Fibroblast of skin of left quadriceps (primary cell): ENCODE measurements at regions not wholly inside any gene's neighbourhood (a gene's known extent, or its start where the extent isn't known, plus 50 kb on each side); places are given as distances from the start of the nearest gene placed in this dataset.

Experiments used
- DNase-seq, 2 experiments: peaks; one replicate each; pipeline ENCODE4 v3.0.0-alpha.2; 2013; ENCODE audit warnings: low read depth in 2 of 2

DNA sequence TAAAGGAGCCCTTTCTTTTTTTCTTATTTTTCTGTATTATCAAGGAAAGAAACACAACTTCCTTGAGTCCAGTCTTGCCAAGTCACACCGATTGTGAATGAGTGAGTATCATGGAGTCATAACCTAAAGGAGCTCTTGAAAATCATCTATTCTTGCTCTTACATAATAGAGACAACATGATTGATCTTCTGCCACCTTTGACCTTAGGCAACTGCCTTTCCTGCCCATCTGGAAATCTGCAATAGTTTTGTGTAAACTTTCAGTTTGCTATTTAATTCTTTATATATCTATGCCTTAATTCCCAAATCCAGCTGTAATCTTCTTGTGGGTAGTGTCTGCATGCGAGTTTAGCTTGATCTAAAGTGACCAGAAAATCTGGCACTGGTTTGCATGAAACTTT lies 149.9 kb upstream of the FST start:
- no peak for DNase-seq

- DNase-seq = peak; percentile 51 to 54
Measured at GRCh38 chr5:53331463-53331862, 149.0 kb upstream of the FST start.

GRCh38 chr5:53333160-53333559 lies 147.3 kb upstream of the FST start:
- peak; percentile 45 to 52 for DNase-seq

DNA sequence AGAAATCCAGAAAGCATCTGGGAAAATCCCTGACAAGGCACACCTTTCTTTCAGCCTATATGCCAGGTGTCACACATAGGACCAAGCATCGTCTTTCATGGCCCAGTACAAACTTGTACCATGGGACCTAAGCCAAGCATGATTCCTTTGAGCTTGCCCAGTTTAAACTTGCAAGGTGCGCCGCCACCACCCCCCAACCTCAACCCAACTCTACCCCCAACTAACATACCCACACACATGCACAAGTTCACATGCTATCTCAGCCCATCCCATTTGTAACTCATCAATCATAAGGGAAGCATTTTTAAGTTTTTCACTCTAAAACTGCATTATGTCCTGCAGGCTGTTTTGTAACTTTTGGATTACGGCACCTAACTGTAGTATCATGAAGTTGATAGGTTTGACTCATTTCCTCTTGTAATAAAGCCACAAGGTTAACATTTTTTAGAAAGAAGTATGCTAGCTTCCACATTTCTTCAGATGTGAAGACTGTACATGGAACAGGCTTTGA lies 145.9 kb upstream of the FST start:
- peak; percentile 65 to 66 for DNase-seq

- DNase-seq = no peak
Measured at GRCh38 chr5:53335115-53335514, 145.3 kb upstream of the FST start.

DNA sequence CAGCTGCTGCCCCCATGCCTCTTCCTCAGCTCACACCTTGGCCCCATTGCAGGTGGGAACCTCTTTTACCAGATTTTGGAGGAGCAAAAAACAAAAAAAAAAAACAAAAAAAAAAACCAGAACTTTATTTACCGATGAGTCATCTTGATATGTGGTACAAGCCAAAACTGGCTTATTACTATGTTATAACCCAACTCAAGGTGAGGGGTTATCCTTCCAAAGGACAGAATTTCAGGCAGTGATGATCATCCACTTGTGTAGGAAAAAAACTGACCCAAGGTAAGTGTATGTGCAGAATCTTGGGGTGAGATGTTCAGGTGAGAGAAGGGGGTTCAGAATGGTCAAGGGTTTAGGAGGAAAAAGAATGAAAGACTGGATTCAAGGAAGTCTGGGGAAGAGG lies 142.6 kb upstream of the FST start:
- no peak for DNase-seq

DNA sequence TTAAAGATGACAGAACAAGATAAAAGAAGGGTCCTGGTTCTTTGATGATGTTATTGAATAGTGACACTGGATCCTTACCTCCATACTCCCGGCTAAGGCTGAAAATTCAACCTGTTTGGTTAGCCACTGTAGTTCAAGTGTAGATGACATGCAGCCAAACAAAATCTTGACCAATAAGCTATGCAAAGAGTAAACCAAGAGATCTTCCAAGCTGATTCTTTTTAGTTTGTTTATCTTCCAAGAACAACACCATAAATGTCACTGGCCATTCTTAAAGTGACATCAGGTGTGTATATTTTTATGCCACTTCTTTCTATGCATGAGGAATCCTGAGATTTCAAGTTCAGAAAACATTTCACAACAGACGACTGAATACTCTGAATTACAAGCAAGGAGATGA lies 141.5 kb upstream of the FST start:
- DNase-seq = no peak

- no peak for DNase-seq
Measured at GRCh38 chr5:53339962-53340540, 140.4 kb upstream of the FST start.

GRCh38 chr5:53340956-53341750 lies 139.3 kb upstream of the FST start:
- no peak for DNase-seq

DNA sequence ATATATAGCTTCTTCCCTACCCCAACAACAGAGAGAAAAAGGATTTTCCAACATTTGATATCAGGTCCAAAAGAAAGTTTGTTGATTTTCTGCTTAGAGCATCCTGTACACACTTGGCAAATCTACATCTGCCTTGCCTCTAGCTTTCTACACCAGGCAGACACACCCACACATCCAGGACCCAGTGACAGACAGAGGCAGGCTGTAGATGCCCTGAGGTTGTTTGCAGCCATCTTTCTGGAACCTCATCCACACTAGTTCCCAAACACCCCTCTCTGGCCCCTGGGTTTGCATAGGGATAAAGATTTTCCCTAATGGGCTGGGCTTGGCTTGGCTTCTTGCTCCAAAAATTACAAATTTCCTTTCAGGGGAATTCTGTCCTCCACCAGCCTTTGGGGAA lies 138.2 kb upstream of the FST start:
- DNase-seq = no peak

GRCh38 chr5:53343187-53343586 lies 137.2 kb upstream of the FST start:
- peak; percentile 99 for DNase-seq

GRCh38 chr5:53350368-53350767 lies 130.1 kb upstream of the FST start:
- no peak for DNase-seq

DNA sequence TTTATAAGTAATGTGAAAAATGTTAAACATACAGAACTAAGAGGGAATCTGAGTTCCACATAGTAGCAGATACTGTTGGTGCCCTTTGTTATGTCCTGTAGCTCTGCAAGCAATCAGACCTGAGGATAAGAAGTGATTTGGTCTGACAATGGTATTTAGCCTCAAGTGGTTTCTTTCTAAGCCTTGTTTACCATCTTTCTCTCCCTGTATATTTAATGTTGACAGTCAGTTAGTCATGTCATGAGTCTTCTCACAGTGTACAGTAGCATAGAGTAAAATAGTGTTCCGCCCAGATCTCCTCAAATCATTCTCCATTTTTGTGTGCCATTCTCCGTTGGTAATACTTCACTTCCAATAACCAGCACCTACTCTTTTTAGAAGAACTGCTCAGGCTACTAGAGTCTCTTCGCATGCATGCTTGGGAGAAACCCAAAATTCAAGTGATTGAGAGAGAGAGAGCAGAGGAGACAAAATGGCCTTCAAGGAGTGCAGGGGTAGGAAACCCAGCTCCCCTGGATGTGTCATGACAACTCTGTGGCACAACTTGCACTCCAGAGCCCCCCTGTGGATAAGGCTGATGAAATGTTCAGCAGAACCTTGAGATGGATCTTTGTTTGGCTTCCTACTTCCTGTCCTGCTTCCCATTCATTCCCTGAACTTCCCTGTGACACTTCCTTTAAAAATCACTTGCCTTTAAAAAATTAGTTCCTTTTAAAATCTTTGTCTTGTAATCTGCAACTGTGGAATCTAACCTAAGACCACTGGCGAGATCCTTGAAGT lies 129.2 kb upstream of the FST start:
- no peak for DNase-seq

GRCh38 chr5:53355316-53355715 lies 125.1 kb upstream of the FST start:
- no peak for DNase-seq

DNA sequence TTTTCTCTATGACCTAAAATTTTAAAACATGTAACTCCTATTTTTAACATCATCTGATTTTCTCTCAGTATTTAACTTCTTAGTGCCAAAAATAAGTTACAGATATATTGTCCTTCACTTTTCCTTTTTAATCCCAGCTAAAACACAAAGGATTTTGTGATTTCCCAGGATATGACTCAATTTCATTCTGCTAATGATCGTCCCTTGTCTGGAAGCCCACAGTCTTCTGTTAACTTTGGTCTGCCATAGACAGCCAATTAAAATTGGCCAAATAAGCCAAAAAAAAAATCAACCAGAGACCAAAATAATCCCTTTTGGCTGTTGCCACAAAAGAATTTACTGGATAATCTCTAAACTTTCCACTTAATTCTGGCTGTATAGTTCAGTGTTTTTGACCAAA lies 124.5 kb upstream of the FST start:
- no peak for DNase-seq

GRCh38 chr5:53357439-53357838 lies 123.0 kb upstream of the FST start:
- DNase-seq = no peak

DNA sequence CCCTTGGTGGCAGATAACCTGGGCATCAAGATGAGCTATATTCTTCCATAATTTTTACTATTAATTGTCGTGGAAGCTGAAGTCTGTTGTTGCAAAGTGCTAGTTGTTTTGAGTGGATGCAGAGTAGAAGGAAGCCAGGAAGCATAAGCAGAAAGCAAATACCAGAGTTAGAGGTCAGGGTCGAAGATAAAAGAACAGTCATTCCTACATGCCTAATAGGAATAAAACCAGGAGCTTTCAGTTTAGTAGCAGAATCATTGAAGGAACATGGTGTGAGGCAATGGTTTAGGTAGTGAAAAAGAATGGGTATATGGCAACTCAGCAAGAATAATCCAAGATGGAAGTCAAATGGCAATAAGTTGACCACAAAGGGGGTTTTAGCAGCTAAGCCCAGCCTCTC lies 121.6 kb upstream of the FST start:
- no peak for DNase-seq

- DNase-seq = peak; percentile 43 to 51
Measured at GRCh38 chr5:53359916-53360517, 120.4 kb upstream of the FST start.

- DNase-seq = peak; percentile 86 to 87
Measured at GRCh38 chr5:53360811-53361210, 119.6 kb upstream of the FST start.

DNA sequence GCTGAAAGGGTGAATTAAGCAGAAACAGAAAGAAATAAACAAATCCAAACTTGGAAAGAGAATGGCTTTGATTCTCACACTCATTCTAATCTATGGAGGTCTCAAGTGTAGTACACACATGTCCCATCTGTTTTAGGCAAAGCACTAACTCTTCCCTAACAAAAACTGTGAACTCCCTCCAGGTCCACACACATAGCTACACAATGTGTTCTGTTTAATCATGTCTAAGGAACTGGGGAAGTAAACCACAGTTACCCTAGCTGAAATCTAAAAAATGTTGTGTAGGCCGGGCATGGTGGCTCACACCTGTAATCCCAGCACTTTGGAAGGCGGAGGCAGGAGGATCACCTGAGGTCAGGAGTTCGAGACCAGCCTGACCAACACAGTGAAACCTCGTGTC lies 118.7 kb upstream of the FST start:
- no peak for DNase-seq

- DNase-seq = peak; percentile 99
Measured at GRCh38 chr5:53362521-53362941, 117.9 kb upstream of the FST start.

DNA sequence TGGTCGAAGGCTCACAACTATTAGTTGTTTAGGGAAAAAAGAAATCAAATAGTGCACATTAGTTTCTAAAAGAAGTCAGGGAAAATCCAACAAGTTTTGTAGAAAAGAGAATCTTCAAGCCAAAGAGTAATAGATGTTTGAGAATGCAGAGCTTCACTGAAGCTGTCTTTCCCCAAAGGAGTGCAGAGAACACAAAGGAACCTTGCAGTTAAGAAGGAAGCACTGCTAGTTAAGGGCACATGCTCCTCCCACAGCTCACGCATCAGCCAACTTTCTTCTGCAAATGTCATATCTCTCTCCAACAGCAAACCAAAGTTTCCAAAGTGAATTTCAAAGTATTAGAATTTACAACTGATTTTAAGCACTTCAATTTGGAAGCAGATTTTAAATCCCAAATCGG lies 116.4 kb upstream of the FST start:
- no peak for DNase-seq
